ENCODE measurements at regions not wholly inside any gene's neighbourhood (a gene's known extent, or its start where the extent isn't known, plus 50 kb on each side); places are given as distances from the start of the nearest gene placed in this dataset.

- no peaks in the 10 kb centered on the region for H3K36me3 ChIP-seq (ENCODE audit: control insufficient read depth, insufficient read depth, low read length)
- no peak for DNase-seq (ENCODE audit: low read depth in 4 of 6, low spot score in 6 of 6)
- H3K4me1 ChIP-seq (ENCODE audit: control insufficient read depth, insufficient read depth, low read length), result no peaks in the 10 kb centered on the region
- H3K4me3 ChIP-seq (ENCODE audit: low read depth, low read length), result no peak overlapping the region
- H3K27me3 ChIP-seq (ENCODE audit: control insufficient read depth, insufficient read depth, low read length), result no peaks in the 10 kb centered on the region
- H3K27ac ChIP-seq (ENCODE audit: low read depth, low read length), result no peak overlapping the region
- no peaks in the 10 kb centered on the region for H3K9me3 ChIP-seq (ENCODE audit: control insufficient read depth, insufficient read depth, low read length)
These were observed 616.4 kb downstream of the XIRP2 start for GRCh38 chr2:167504695-167505094.

DNA sequence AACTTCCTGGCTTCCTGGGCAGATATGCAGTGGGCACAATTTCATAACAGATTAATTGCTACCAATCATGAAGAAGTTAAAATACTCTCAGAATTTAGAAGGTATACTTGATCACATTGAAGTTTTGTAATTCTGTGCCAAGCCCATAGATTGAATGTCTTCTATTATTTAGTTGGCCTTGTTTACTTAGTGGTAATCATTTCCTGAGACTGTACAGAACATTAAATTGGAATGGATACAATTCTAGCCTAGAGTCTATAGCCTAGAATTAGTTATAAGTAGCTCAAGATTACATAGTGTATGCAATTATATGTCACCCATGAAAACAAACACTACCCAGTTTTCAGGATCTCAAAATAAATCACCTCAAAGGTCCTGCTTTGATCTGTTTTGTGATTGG is 615.8 kb downstream of the XIRP2 start:
- Histone ChIP-seq H3K27ac (ENCODE audit: low read depth, low read length) (no peak overlapping the region), H3K9me3 (ENCODE audit: control insufficient read depth, insufficient read depth, low read length) (no peaks in the 10 kb centered on the region), H3K27me3 (ENCODE audit: control insufficient read depth, insufficient read depth, low read length) (no peaks in the 10 kb centered on the region), H3K4me3 (ENCODE audit: low read depth, low read length) (no peak overlapping the region), H3K36me3 (ENCODE audit: control insufficient read depth, insufficient read depth, low read length) (no peaks in the 10 kb centered on the region), H3K4me1 (ENCODE audit: control insufficient read depth, insufficient read depth, low read length) (no peaks in the 10 kb centered on the region)
- no peak for DNase-seq (ENCODE audit: low read depth in 4 of 6, low spot score in 6 of 6)

DNA sequence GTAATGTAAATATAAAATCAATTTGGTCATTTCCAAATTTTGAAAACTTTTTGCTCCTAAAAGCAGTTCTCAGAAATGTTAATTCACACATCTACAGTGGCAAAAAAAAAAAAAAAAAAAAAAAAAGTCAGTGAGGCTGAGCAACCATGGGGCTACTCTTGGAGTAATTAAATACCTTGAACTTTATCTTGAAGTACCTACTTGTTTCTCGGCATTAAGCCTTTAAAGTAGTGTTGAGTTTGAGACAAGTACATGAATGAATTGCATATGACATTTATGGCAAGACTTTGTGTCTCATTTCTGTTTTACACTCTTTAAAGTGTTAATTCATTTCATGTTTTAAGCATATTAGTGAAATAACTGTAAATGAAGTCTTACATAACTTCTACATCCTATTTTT is 613.3 kb downstream of the XIRP2 start:
- Histone ChIP-seq H3K27ac (ENCODE audit: low read depth, low read length) (no peak overlapping the region), H3K4me1 (ENCODE audit: control insufficient read depth, insufficient read depth, low read length) (no peaks in the 10 kb centered on the region), H3K4me3 (ENCODE audit: low read depth, low read length) (no peak overlapping the region), H3K9me3 (ENCODE audit: control insufficient read depth, insufficient read depth, low read length) (no peaks in the 10 kb centered on the region), H3K36me3 (ENCODE audit: control insufficient read depth, insufficient read depth, low read length) (no peaks in the 10 kb centered on the region), H3K27me3 (ENCODE audit: control insufficient read depth, insufficient read depth, low read length) (no peaks in the 10 kb centered on the region)
- WGBS (ENCODE audit: insufficient coverage), result no CpG with 5 or more reads among the region's 1 CpG
- DNase-seq (ENCODE audit: low read depth in 4 of 6, low spot score in 6 of 6), result no peak

GRCh38 chr2:167493862-167494261 is 605.6 kb downstream of the XIRP2 start:
- Histone ChIP-seq H3K4me3 (ENCODE audit: low read depth, low read length) (no peak overlapping the region), H3K27me3 (ENCODE audit: control insufficient read depth, insufficient read depth, low read length) (no peaks in the 10 kb centered on the region), H3K9me3 (ENCODE audit: control insufficient read depth, insufficient read depth, low read length) (no peaks in the 10 kb centered on the region), H3K36me3 (ENCODE audit: control insufficient read depth, insufficient read depth, low read length) (no peaks in the 10 kb centered on the region), H3K27ac (ENCODE audit: low read depth, low read length) (no peak overlapping the region), H3K4me1 (ENCODE audit: control insufficient read depth, insufficient read depth, low read length) (peaks cover 3% of the 10 kb centered on the region)
- no peak for DNase-seq (ENCODE audit: low read depth in 4 of 6, low spot score in 6 of 6)

- H3K4me3 ChIP-seq (ENCODE audit: low read depth, low read length), result no peak overlapping the region
These were observed 604.2 kb downstream of the XIRP2 start for GRCh38 chr2:167492486-167492885.

GRCh38 chr2:167491788-167492187 is 603.5 kb downstream of the XIRP2 start:
- Histone ChIP-seq H3K4me1 (ENCODE audit: control insufficient read depth, insufficient read depth, low read length) (peaks cover 3% of the 10 kb centered on the region), H3K27me3 (ENCODE audit: control insufficient read depth, insufficient read depth, low read length) (no peaks in the 10 kb centered on the region), H3K9me3 (ENCODE audit: control insufficient read depth, insufficient read depth, low read length) (no peaks in the 10 kb centered on the region), H3K4me3 (ENCODE audit: low read depth, low read length) (no peak overlapping the region), H3K36me3 (ENCODE audit: control insufficient read depth, insufficient read depth, low read length) (no peaks in the 10 kb centered on the region), H3K27ac (ENCODE audit: low read depth, low read length) (no peak overlapping the region)
- no CpG with 5 or more reads among the region's 3 CpGs for WGBS (ENCODE audit: insufficient coverage)
- DNase-seq (ENCODE audit: low read depth in 4 of 6, low spot score in 6 of 6), result no peak

More at GRCh38 chr2:167492486-167492885, 604.2 kb downstream of the XIRP2 start:
- Histone ChIP-seq H3K27me3 (ENCODE audit: control insufficient read depth, insufficient read depth, low read length) (no peaks in the 10 kb centered on the region), H3K9me3 (ENCODE audit: control insufficient read depth, insufficient read depth, low read length) (no peaks in the 10 kb centered on the region), H3K27ac (ENCODE audit: low read depth, low read length) (no peak overlapping the region), H3K4me1 (ENCODE audit: control insufficient read depth, insufficient read depth, low read length) (peaks cover 3% of the 10 kb centered on the region), H3K36me3 (ENCODE audit: control insufficient read depth, insufficient read depth, low read length) (no peaks in the 10 kb centered on the region)
- DNase-seq (ENCODE audit: low read depth in 4 of 6, low spot score in 6 of 6), result no peak

DNA sequence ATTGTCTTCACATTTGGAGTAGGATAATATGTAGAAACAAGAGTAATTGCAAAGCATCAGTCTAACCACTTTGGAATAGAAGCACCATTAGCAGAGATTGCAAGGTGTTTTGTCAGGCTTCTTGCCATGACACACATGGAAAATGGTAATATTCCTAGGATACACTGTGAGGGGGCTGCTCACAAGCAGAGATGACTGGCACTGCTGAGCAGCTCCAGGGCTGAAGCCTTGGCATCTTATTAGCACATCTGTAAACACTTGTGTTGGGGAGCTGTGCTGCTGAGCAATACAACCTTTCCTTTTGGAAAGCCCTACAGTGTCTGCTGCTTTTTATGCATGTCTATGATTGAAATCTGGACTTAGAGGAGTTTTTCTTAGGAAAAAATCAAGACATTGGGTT is 602.2 kb downstream of the XIRP2 start:
- DNase-seq (ENCODE audit: low read depth in 4 of 6, low spot score in 6 of 6), result peak in 1 of 6 donors; percentile 58
- no peaks in the 10 kb centered on the region for H3K36me3 ChIP-seq (ENCODE audit: control insufficient read depth, insufficient read depth, low read length)
- no peak overlapping the region for H3K4me3 ChIP-seq (ENCODE audit: low read depth, low read length)
- no peaks in the 10 kb centered on the region for H3K9me3 ChIP-seq (ENCODE audit: control insufficient read depth, insufficient read depth, low read length)
- H3K27me3 ChIP-seq (ENCODE audit: control insufficient read depth, insufficient read depth, low read length), result no peaks in the 10 kb centered on the region
- no peak overlapping the region for H3K27ac ChIP-seq (ENCODE audit: low read depth, low read length)
- peaks cover 3% of the 10 kb centered on the region for H3K4me1 ChIP-seq (ENCODE audit: control insufficient read depth, insufficient read depth, low read length)

DNA sequence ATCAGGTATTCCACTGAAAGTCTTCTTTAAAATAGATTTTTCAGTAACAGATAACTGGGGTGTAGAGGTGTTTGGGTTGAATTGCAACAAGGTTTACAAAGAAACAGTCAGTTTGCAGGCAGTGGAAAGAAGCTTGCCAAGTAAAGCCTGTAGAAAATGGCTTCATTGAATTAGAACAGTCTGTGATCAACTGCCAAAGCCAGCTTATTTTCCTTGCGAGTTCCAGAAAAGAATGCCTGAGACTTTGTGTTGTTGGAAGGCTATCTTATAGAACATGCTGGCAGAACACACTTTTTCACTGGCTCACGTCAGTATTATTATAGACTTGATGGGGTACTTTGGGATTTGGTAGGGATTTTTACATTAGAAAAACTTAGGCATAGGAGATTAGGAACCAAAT is 601.0 kb downstream of the XIRP2 start:
- Histone ChIP-seq H3K4me3 (ENCODE audit: low read depth, low read length) (no peak overlapping the region), H3K9me3 (ENCODE audit: control insufficient read depth, insufficient read depth, low read length) (no peaks in the 10 kb centered on the region), H3K36me3 (ENCODE audit: control insufficient read depth, insufficient read depth, low read length) (no peaks in the 10 kb centered on the region), H3K27me3 (ENCODE audit: control insufficient read depth, insufficient read depth, low read length) (no peaks in the 10 kb centered on the region), H3K27ac (ENCODE audit: low read depth, low read length) (peak overlapping the region; percentile 58), H3K4me1 (ENCODE audit: control insufficient read depth, insufficient read depth, low read length) (peaks cover 3% of the 10 kb centered on the region)
- WGBS (ENCODE audit: insufficient coverage), result no CpG with 5 or more reads among the region's 2 CpGs
- DNase-seq (ENCODE audit: low read depth in 4 of 6, low spot score in 6 of 6), result peak; percentile 49 to 89 (median 56)

GRCh38 chr2:167487728-167488127 is 599.4 kb downstream of the XIRP2 start:
- Histone ChIP-seq H3K36me3 (ENCODE audit: control insufficient read depth, insufficient read depth, low read length) (no peaks in the 10 kb centered on the region), H3K4me3 (ENCODE audit: low read depth, low read length) (no peak overlapping the region), H3K27ac (ENCODE audit: low read depth, low read length) (no peak overlapping the region), H3K9me3 (ENCODE audit: control insufficient read depth, insufficient read depth, low read length) (no peaks in the 10 kb centered on the region), H3K4me1 (ENCODE audit: control insufficient read depth, insufficient read depth, low read length) (peaks cover 3% of the 10 kb centered on the region), H3K27me3 (ENCODE audit: control insufficient read depth, insufficient read depth, low read length) (no peaks in the 10 kb centered on the region)
- 68% methylated on average over 2 of the region's 3 CpGs for WGBS (ENCODE audit: insufficient coverage)
- DNase-seq (ENCODE audit: low read depth in 4 of 6, low spot score in 6 of 6), result peak in 1 of 6 donors; percentile 63

GRCh38 chr2:167484875-167485274 is 596.6 kb downstream of the XIRP2 start:
- no peaks in the 10 kb centered on the region for H3K27me3 ChIP-seq (ENCODE audit: control insufficient read depth, insufficient read depth, low read length)
- H3K4me1 ChIP-seq (ENCODE audit: control insufficient read depth, insufficient read depth, low read length), result no peaks in the 10 kb centered on the region

GRCh38 chr2:167480986-167481309 is 592.7 kb downstream of the XIRP2 start:
- no peak overlapping the region for H3K27ac ChIP-seq (ENCODE audit: low read depth, low read length)
- 17% methylated on average over 1 of the region's 2 CpGs for WGBS (ENCODE audit: insufficient coverage)
- no peak for DNase-seq (ENCODE audit: low read depth in 4 of 6, low spot score in 6 of 6)
- no peaks in the 10 kb centered on the region for H3K27me3 ChIP-seq (ENCODE audit: control insufficient read depth, insufficient read depth, low read length)
- H3K4me1 ChIP-seq (ENCODE audit: control insufficient read depth, insufficient read depth, low read length), result no peaks in the 10 kb centered on the region
- H3K36me3 ChIP-seq (ENCODE audit: control insufficient read depth, insufficient read depth, low read length), result no peaks in the 10 kb centered on the region
- no peaks in the 10 kb centered on the region for H3K9me3 ChIP-seq (ENCODE audit: control insufficient read depth, insufficient read depth, low read length)
- no peak overlapping the region for H3K4me3 ChIP-seq (ENCODE audit: low read depth, low read length)

More at GRCh38 chr2:167484875-167485274, 596.6 kb downstream of the XIRP2 start:
- H3K4me3 ChIP-seq (ENCODE audit: low read depth, low read length), result no peak overlapping the region
- H3K27ac ChIP-seq (ENCODE audit: low read depth, low read length), result no peak overlapping the region
- H3K36me3 ChIP-seq (ENCODE audit: control insufficient read depth, insufficient read depth, low read length), result no peaks in the 10 kb centered on the region
- no CpG with 5 or more reads among the region's 1 CpG for WGBS (ENCODE audit: insufficient coverage)
- H3K9me3 ChIP-seq (ENCODE audit: control insufficient read depth, insufficient read depth, low read length), result no peaks in the 10 kb centered on the region
- DNase-seq (ENCODE audit: low read depth in 4 of 6, low spot score in 6 of 6), result no peak

Data from spinal cord (tissue), 9 donors.